ENCODE measurements at regions not wholly inside any gene's neighbourhood (a gene's known extent, or its start where the extent isn't known, plus 50 kb on each side); places are given as distances from the start of the nearest gene placed in this dataset.
"Not testable (repeated sequence)": the region's sequence is repeated elsewhere in the genome, so short reads cannot be mapped to it uniquely, and the experiment has no call there.

DNA sequence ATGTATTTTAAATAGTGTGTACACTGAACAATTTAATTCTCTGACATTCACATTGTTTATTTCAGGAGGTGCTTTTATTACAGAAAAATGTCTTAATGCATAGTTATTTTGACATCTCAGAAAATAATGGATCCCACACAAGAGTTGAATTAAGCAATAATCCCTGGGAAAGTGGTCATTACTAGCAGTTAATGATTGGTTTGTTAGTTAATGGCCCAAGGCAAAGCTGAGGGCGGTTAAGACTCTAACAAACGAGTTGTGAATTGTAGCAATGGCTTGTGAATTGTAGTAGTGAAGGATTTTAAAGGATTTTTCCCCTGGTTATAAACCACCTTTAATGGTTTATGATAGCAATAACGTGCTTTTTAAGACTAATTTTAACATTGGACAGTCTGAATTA, 1316.0 kb upstream of the GJE1 start:
- Histone ChIP-seq H3K36me3 (ENCODE audit: control insufficient read depth, insufficient read depth, low read length) (no peaks in the 10 kb centered on the region), H3K27me3 (ENCODE audit: control insufficient read depth, insufficient read depth, low read length) (no peaks in the 10 kb centered on the region), H3K9me3 (ENCODE audit: control insufficient read depth, insufficient read depth, low read depth, low read length) (no peaks in the 10 kb centered on the region), H3K9ac (ENCODE audit: low read length) (no peak overlapping the region), H3K27ac (ENCODE audit: low read depth, low read length) (no peak overlapping the region), H3K4me1 (ENCODE audit: control insufficient read depth, insufficient read depth, low read length) (no peaks in the 10 kb centered on the region; the same call in 1 of the 2 replicates), H3K4me3 (ENCODE audit: low read depth, low read length) (no peak overlapping the region)

DNA sequence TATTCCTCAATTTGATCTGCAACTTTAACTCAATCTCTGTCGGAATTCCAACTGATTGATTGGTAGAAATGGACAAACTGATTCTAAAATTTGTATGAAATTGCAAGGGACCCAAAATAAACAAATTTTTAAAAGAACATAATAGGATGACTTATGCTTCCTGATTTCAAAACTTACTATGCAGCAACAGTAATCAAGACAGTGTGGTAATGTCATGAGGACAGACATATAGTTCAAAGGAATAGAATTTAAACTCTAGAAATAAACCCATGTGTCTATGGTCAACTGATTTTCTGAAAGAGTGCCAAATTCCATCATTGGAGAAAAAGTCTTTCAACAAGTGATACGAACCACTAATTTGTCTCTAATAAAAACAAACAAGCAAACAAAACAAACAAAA, 1320.1 kb upstream of the GJE1 start:
- Histone ChIP-seq H3K4me3 (ENCODE audit: low read depth, low read length) (no peak overlapping the region), H3K36me3 (ENCODE audit: control insufficient read depth, insufficient read depth, low read length) (no peaks in the 10 kb centered on the region), H3K9me3 (ENCODE audit: control insufficient read depth, insufficient read depth, low read depth, low read length) (no peaks in the 10 kb centered on the region), H3K9ac (ENCODE audit: low read length) (no peak overlapping the region), H3K27ac (ENCODE audit: low read depth, low read length) (no peak overlapping the region), H3K27me3 (ENCODE audit: control insufficient read depth, insufficient read depth, low read length) (no peaks in the 10 kb centered on the region), H3K4me1 (ENCODE audit: control insufficient read depth, insufficient read depth, low read length) (no peaks in the 10 kb centered on the region; the same call in 1 of the 2 replicates)

DNA sequence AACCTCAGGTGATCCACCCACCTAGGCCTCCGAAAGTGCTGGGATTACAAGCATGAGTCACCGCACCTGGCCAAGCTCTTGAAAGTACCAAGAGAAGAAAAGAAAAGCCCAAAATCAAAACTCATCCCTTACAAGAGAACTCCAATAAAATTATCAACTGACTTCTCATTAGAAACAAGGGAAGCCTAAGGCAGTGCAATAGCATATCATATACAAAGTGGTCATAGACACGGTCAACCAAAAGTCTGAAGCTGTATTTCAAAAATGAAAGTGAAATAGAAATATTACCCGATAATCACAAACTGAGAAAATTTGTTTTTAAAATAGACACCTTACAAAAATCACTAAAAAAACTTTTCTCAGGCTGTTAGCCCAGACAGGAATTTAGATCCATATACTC, 1321.1 kb upstream of the GJE1 start:
- no peak overlapping the region for H3K27ac ChIP-seq (ENCODE audit: low read depth, low read length)
- no peaks in the 10 kb centered on the region for H3K36me3 ChIP-seq (ENCODE audit: control insufficient read depth, insufficient read depth, low read length)
- H3K27me3 ChIP-seq (ENCODE audit: control insufficient read depth, insufficient read depth, low read length) = no peaks in the 10 kb centered on the region
- H3K9me3 ChIP-seq (ENCODE audit: control insufficient read depth, insufficient read depth, low read depth, low read length) = no peaks in the 10 kb centered on the region
- H3K4me3 ChIP-seq (ENCODE audit: low read depth, low read length) = no peak overlapping the region
- H3K4me1 ChIP-seq (ENCODE audit: control insufficient read depth, insufficient read depth, low read length) = no peaks in the 10 kb centered on the region; the same call in 1 of the 2 replicates
- no peak overlapping the region for H3K9ac ChIP-seq (ENCODE audit: low read length)

DNA sequence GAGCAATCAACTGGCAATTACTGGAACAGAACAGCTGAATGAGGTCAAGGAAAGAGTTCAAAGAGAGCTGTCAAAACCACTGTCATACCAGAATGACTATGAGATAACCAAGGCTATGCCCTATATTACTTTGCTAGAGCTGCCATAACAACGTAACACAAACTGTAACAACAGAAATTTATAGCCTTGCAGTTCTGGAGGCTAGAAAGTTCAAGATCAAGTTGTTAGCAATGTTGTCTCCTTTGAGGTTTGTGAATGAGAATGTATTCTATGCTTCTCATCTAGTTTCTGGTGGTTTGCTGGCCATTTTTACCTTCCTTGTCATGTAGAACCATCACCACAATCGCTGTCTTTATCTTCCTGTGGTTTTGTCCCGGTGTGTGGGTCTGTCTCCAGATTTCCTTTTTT, 1323.0 kb upstream of the GJE1 start:
- no peaks in the 10 kb centered on the region for H3K9me3 ChIP-seq (ENCODE audit: control insufficient read depth, insufficient read depth, low read depth, low read length)
- no peak overlapping the region for H3K4me3 ChIP-seq (ENCODE audit: low read depth, low read length)
- H3K36me3 ChIP-seq (ENCODE audit: control insufficient read depth, insufficient read depth, low read length) = no peaks in the 10 kb centered on the region
- H3K4me1 ChIP-seq (ENCODE audit: control insufficient read depth, insufficient read depth, low read length) = no peaks in the 10 kb centered on the region
- no peaks in the 10 kb centered on the region for H3K27me3 ChIP-seq (ENCODE audit: control insufficient read depth, insufficient read depth, low read length)
- H3K27ac ChIP-seq (ENCODE audit: low read depth, low read length) = no peak overlapping the region
- H3K9ac ChIP-seq (ENCODE audit: low read length) = no peak overlapping the region

DNA sequence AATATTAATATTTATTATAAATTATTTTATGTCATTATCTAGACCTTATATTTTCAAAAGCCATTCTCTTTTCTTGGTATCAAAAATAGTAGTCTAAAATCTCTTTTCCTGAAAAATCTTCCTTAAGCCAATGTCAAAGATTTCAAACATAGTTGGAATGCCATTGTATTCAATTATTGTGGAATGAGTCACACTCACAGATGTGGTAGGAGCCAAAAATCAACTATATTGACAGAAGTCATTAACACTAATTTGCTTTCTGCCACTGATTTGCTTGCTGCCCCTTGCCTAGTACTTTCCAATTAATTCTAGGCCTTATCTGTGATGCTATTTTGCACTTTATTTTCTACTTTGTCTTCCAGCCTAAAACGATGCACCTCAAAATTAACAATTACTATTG, 1326.3 kb upstream of the GJE1 start:
- Histone ChIP-seq H3K36me3 (ENCODE audit: control insufficient read depth, insufficient read depth, low read length) (no peaks in the 10 kb centered on the region), H3K4me3 (ENCODE audit: low read depth, low read length) (no peak overlapping the region), H3K9me3 (ENCODE audit: control insufficient read depth, insufficient read depth, low read depth, low read length) (no peaks in the 10 kb centered on the region), H3K27ac (ENCODE audit: low read depth, low read length) (no peak overlapping the region), H3K4me1 (ENCODE audit: control insufficient read depth, insufficient read depth, low read length) (no peaks in the 10 kb centered on the region), H3K27me3 (ENCODE audit: control insufficient read depth, insufficient read depth, low read length) (no peaks in the 10 kb centered on the region), H3K9ac (ENCODE audit: low read length) (no peak overlapping the region)

DNA sequence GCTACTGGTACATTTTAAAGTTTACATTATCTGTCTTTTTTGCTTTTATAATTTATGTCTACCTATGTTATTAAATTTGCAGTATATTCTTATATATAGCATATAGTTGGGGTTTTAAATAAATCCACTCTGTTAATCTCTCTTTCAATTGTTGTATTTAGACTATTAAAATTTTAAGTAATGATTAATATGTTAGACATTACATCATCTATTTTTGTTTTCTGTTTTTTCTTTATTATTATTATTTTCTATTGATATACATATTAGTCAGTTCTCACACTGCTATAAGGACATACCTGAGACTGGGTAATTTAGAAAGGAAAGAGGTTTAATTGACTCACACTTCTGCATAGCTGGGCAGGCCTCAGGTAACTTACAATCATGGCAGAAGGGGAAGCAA, 1338.2 kb upstream of the GJE1 start:
- no peak overlapping the region for H3K9ac ChIP-seq (ENCODE audit: low read length)
- H3K27ac ChIP-seq (ENCODE audit: low read depth, low read length) = no peak overlapping the region
- H3K27me3 ChIP-seq (ENCODE audit: control insufficient read depth, insufficient read depth, low read length) = no peaks in the 10 kb centered on the region
- H3K4me3 ChIP-seq (ENCODE audit: low read depth, low read length) = no peak overlapping the region
- no peaks in the 10 kb centered on the region for H3K4me1 ChIP-seq (ENCODE audit: control insufficient read depth, insufficient read depth, low read length)
- no peaks in the 10 kb centered on the region; the same call in 1 of the 2 replicates for H3K9me3 ChIP-seq (ENCODE audit: control insufficient read depth, insufficient read depth, low read depth, low read length)
- no peaks in the 10 kb centered on the region for H3K36me3 ChIP-seq (ENCODE audit: control insufficient read depth, insufficient read depth, low read length)

DNA sequence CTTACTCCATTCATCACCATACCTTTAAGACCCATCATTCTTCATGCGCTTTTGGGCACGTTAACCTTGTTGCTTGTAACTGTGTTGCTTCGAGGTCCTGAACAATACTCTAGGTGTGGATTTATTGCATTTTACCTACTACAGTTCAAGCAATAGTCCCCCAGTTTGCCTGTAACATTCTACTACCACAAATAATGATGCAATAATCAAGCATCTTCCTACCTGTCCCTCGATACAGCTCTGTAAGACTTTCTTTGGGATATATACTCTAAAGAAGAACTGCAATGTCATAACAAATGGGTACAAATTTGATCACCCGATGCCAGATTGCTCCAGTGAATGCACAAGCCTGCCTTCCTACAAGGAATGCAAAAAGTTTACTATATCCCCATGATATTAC, 1342.6 kb upstream of the GJE1 start:
- Histone ChIP-seq H3K9me3 (ENCODE audit: control insufficient read depth, insufficient read depth, low read depth, low read length) (no peaks in the 10 kb centered on the region; the same call in 1 of the 2 replicates), H3K9ac (ENCODE audit: low read length) (no peak overlapping the region), H3K4me1 (ENCODE audit: control insufficient read depth, insufficient read depth, low read length) (no peaks in the 10 kb centered on the region), H3K36me3 (ENCODE audit: control insufficient read depth, insufficient read depth, low read length) (no peaks in the 10 kb centered on the region), H3K27me3 (ENCODE audit: control insufficient read depth, insufficient read depth, low read length) (no peaks in the 10 kb centered on the region), H3K27ac (ENCODE audit: low read depth, low read length) (no peak overlapping the region), H3K4me3 (ENCODE audit: low read depth, low read length) (no peak overlapping the region)

DNA sequence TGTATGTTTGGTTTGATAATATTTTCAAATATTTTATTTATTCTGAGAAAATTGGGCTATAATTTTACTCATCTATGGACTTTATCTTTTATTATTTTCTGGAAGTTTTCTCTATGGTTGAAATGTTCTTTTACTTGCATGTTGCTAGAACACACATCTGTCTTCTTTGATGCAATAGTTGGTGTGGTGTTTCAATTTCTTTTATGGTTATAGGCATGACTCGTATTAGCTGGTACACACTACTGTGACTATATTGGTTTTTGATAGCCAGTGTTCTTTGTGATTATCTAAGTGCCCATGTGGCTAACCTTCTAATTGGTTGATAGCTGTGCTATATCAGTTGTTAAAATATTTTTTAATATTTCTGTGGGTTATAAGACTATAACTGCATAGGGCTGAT, 1343.3 kb upstream of the GJE1 start:
- Histone ChIP-seq H3K27me3 (ENCODE audit: control insufficient read depth, insufficient read depth, low read length) (no peaks in the 10 kb centered on the region), H3K4me1 (ENCODE audit: control insufficient read depth, insufficient read depth, low read length) (no peaks in the 10 kb centered on the region), H3K9me3 (ENCODE audit: control insufficient read depth, insufficient read depth, low read depth, low read length) (no peaks in the 10 kb centered on the region; the same call in 1 of the 2 replicates), H3K36me3 (ENCODE audit: control insufficient read depth, insufficient read depth, low read length) (no peaks in the 10 kb centered on the region), H3K4me3 (ENCODE audit: low read depth, low read length) (no peak overlapping the region), H3K27ac (ENCODE audit: low read depth, low read length) (no peak overlapping the region), H3K9ac (ENCODE audit: low read length) (no peak overlapping the region)

DNA sequence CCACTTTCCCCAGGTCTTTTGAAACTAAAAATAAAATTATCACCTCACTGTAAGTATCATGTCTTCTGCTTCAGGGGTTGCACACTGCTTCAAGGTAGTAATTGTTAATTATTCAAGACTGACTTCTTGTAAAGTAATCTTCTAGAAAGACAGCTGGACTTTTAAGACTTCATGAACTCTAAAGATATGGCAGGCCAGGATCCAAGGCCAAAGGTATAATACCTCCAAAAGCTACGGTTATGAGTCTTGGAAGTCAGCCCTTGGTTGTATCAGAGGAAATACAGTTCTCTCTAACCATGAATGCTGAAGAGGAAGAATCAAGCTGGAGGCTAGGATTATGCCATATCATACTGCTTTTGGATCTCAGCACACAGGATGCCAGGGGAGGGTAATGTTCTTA, 1346.8 kb upstream of the GJE1 start:
- no peaks in the 10 kb centered on the region for H3K9me3 ChIP-seq (ENCODE audit: control insufficient read depth, insufficient read depth, low read depth, low read length)
- no peak overlapping the region for H3K9ac ChIP-seq (ENCODE audit: low read length)

DNA sequence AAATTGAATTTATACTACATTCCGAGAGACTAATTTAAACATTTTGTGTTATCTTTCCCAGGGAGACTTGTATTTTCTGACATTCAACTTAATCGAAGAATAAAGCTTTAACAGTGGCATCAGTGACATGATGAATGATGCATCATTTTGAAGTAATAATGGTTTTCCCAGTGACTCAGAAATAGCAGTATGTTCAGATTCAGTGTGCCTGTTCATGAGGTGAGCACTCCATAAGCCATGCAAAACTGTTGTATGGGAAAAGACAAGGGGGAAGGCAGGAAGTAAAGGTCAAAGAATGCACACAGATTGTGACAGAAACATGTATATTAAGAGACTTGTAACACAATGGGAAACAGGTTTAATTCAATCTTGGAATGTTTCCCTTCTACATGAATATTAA, 1348.2 kb upstream of the GJE1 start:
- no peak overlapping the region for H3K4me3 ChIP-seq (ENCODE audit: low read depth, low read length)
- H3K27me3 ChIP-seq (ENCODE audit: control insufficient read depth, insufficient read depth, low read length) = no peaks in the 10 kb centered on the region
- H3K9me3 ChIP-seq (ENCODE audit: control insufficient read depth, insufficient read depth, low read depth, low read length) = no peaks in the 10 kb centered on the region
- no peaks in the 10 kb centered on the region for H3K36me3 ChIP-seq (ENCODE audit: control insufficient read depth, insufficient read depth, low read length)
- H3K4me1 ChIP-seq (ENCODE audit: control insufficient read depth, insufficient read depth, low read length) = no peaks in the 10 kb centered on the region
- H3K27ac ChIP-seq (ENCODE audit: low read depth, low read length) = no peak overlapping the region
- no peak overlapping the region for H3K9ac ChIP-seq (ENCODE audit: low read length)

More for the DNA sequence above, 1346.8 kb upstream of the GJE1 start:
- no peaks in the 10 kb centered on the region for H3K27me3 ChIP-seq (ENCODE audit: control insufficient read depth, insufficient read depth, low read length)
- H3K27ac ChIP-seq (ENCODE audit: low read depth, low read length) = no peak overlapping the region
- no peaks in the 10 kb centered on the region for H3K36me3 ChIP-seq (ENCODE audit: control insufficient read depth, insufficient read depth, low read length)
- no peaks in the 10 kb centered on the region for H3K4me1 ChIP-seq (ENCODE audit: control insufficient read depth, insufficient read depth, low read length)
- no peak overlapping the region for H3K4me3 ChIP-seq (ENCODE audit: low read depth, low read length)

DNA sequence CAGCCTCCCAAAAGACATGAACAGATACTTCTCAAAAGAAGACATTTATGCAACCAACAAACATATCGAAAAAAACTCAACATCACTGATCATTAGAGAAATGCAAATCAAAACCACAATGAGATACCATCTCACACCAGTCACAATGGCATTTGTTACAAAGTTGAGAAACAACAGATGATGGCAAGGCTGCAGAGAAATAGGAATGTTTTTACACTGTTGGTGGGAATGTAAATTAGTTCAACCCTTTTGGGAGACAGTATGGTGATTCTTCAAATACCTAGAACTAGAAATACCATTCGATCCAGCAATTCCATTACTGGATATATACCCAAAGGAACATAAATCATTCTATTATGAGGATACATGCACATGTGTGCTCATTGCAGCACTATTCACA, 1349.2 kb upstream of the GJE1 start:
- H3K4me1 ChIP-seq (ENCODE audit: control insufficient read depth, insufficient read depth, low read length) = not testable (repeated sequence)

DNA sequence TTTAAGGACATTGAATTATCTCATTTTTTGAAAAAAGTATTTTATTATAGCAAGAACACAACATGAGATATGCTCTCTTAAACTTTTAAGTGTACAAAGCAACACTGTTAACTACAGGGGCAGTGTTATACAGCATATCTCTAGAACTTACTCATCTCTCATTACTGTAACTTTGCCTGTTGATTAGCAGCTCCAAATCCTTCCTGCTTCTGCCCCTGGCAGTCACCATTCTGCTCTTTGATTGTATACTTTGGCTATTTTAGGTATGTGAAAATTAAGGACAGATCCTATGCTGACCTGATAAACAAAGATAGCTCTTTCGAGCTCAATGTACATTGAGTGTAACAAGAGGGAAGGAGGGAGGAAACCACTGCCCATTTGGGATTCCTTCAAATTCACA, 1349.8 kb upstream of the GJE1 start:
- Histone ChIP-seq H3K4me1 (ENCODE audit: control insufficient read depth, insufficient read depth, low read length) (no peaks in the 10 kb centered on the region), H3K9me3 (ENCODE audit: control insufficient read depth, insufficient read depth, low read depth, low read length) (no peaks in the 10 kb centered on the region), H3K36me3 (ENCODE audit: control insufficient read depth, insufficient read depth, low read length) (no peaks in the 10 kb centered on the region), H3K4me3 (ENCODE audit: low read depth, low read length) (no peak overlapping the region), H3K27ac (ENCODE audit: low read depth, low read length) (no peak overlapping the region), H3K27me3 (ENCODE audit: control insufficient read depth, insufficient read depth, low read length) (no peaks in the 10 kb centered on the region), H3K9ac (ENCODE audit: low read length) (no peak overlapping the region)

More for the DNA sequence above, 1349.2 kb upstream of the GJE1 start:
- H3K27ac ChIP-seq (ENCODE audit: low read depth, low read length); H3K4me3 ChIP-seq (ENCODE audit: low read depth, low read length); H3K36me3 ChIP-seq (ENCODE audit: control insufficient read depth, insufficient read depth, low read length); H3K9ac ChIP-seq (ENCODE audit: low read length); H3K27me3 ChIP-seq (ENCODE audit: control insufficient read depth, insufficient read depth, low read length); H3K9me3 ChIP-seq (ENCODE audit: control insufficient read depth, insufficient read depth, low read depth, low read length): not testable (repeated sequence)
